MM.1S (cell line): ENCODE measurements at regions not wholly inside any gene's neighbourhood (a gene's known extent, or its start where the extent isn't known, plus 50 kb on each side); places are given as distances from the start of the nearest gene placed in this dataset.
"Not testable (repeated sequence)": the region's sequence is repeated elsewhere in the genome, so short reads cannot be mapped to it uniquely, and the experiment has no call there.

Source experiments
- DNase-seq: peaks from one replicate; pipeline ENCODE4 v3.0.0-alpha.2; 2015
- H2AFZ ChIP-seq: fragments of 300-600 bp; sonication (generic); 2 replicates; pipeline ENCODE4 v1.6.0; 2016; ENCODE audit warnings: antibody characterized with exemption, low read length
- H3F3A ChIP-seq: fragments of 300-600 bp; sonication (generic); 2 replicates; pipeline ENCODE4 v1.6.1; 2016; ENCODE audit warnings: mild to moderate bottlenecking, antibody characterized with exemption, low read length, moderate library complexity, mixed read lengths; ENCODE audit not compliant: insufficient read depth
- H3K27ac ChIP-seq: fragments of 300-600 bp; sonication (generic); 2 replicates; pipeline ENCODE4 v1.5.1; 2016; ENCODE audit warnings: mild to moderate bottlenecking, low read length
- H3K27me3 ChIP-seq: fragments of 300-600 bp; sonication (generic); replicated peaks from 2 replicates; pipeline ENCODE4 v1.6.0; 2016; ENCODE audit warnings: low read length; ENCODE audit not compliant: insufficient read depth
- H3K36me3 ChIP-seq: fragments of 300-600 bp; sonication (generic); replicated peaks from 2 replicates; pipeline ENCODE4 v1.6.1; 2016; ENCODE audit warnings: mild to moderate bottlenecking, low read length, mixed read lengths; ENCODE audit not compliant: insufficient read depth
- H3K4me1 ChIP-seq: fragments of 300-600 bp; sonication (generic); 2 replicates; pipeline ENCODE4 v1.6.1; 2016; ENCODE audit warnings: low read length, mixed read lengths
- H3K4me2 ChIP-seq: fragments of 300-600 bp; sonication (generic); 2 replicates; pipeline ENCODE4 v1.6.0; 2016; ENCODE audit warnings: low read depth, low read length
- H3K4me3 ChIP-seq: fragments of 300-600 bp; sonication (generic); 2 replicates; pipeline ENCODE4 v1.5.1; 2016; ENCODE audit warnings: low read length, mixed read lengths
- H3K79me2 ChIP-seq: fragments of 300-600 bp; sonication (generic); 2 replicates; pipeline ENCODE4 v1.6.1; 2016; ENCODE audit warnings: mixed run types, low read length, mixed read lengths
- H3K9ac ChIP-seq: fragments of 300-600 bp; sonication (generic); 2 replicates; pipeline ENCODE4 v1.6.1; 2016; ENCODE audit warnings: low read length, mixed read lengths
- H3K9me2 ChIP-seq: fragments of 300-600 bp; sonication (generic); replicated peaks from 2 replicates; pipeline ENCODE4 v1.6.1; 2016; ENCODE audit warnings: mild to moderate bottlenecking, low read length, mixed read lengths; ENCODE audit not compliant: insufficient read depth
- H3K9me3 ChIP-seq: fragments of 300-600 bp; sonication (generic); replicated peaks from 2 replicates; pipeline ENCODE4 v1.6.1; 2016; ENCODE audit warnings: mild to moderate bottlenecking, low read length, mixed read lengths; ENCODE audit not compliant: insufficient read depth
- H4K20me1 ChIP-seq: fragments of 300-600 bp; sonication (generic); 2 replicates; pipeline ENCODE4 v1.6.1; 2016; ENCODE audit warnings: mild to moderate bottlenecking, low read length, moderate library complexity, mixed read lengths; ENCODE audit not compliant: insufficient read depth
- EZH2 ChIP-seq: fragments of 300-600 bp; sonication (generic); optimal IDR thresholded peaks from 2 replicates; pipeline ENCODE3; 2017; ENCODE audit warnings: low read depth, mild to moderate bottlenecking, antibody characterized with exemption, low read length, mixed read lengths
- EZH2phosphoT487 ChIP-seq: fragments of 300-600 bp; sonication (generic); IDR thresholded peaks from 2 replicates; pipeline ENCODE4 v1.6.1; 2018; ENCODE audit warnings: antibody characterized with exemption, low read length
- TF ChIP-seq, protein P1 (sequence below): fragments of 300-600 bp; sonication (generic); IDR thresholded peaks from 2 replicates; pipeline ENCODE4 v1.5.1; 2016; ENCODE audit warnings: antibody characterized with exemption, low read length, mixed read lengths

DNA sequence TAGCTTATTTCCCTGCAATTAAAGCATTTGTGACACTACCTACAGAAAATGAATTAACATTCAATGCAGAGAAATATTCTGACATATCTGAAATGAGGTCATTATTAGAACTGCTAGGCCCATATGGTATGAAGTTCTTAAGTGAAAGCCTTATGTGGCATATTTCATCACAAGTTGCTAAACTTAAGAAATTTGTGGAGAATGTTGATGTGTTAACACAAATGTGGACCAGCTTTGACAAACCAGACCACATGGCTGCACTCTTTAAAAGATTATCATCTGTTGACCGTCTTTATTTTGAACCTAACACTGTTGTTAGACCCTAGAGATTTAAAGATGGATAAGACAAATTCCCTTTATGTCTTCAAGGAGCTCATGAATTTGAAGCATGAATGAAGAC, 1024.1 kb downstream of the RPA4 start:
- H3K4me3 ChIP-seq: no peak overlapping the region
- no peaks in the 10 kb centered on the region for H3K9me3 ChIP-seq
- no peaks in the 10 kb centered on the region for H3K79me2 ChIP-seq
- H4K20me1 ChIP-seq: no peaks in the 10 kb centered on the region
- no peak overlapping the region for H3K9ac ChIP-seq
- H2AFZ ChIP-seq: no peak overlapping the region
- H3K27me3 ChIP-seq: no peaks in the 10 kb centered on the region
- no peaks in the 10 kb centered on the region for H3F3A ChIP-seq
- DNase-seq: no peak
- no peak overlapping the region for H3K27ac ChIP-seq
- no peaks in the 10 kb centered on the region for H3K4me1 ChIP-seq
- no peaks in the 10 kb centered on the region for H3K9me2 ChIP-seq
- no peak for TF ChIP-seq EZH2phosphoT487
- TF ChIP-seq, protein P1, sequence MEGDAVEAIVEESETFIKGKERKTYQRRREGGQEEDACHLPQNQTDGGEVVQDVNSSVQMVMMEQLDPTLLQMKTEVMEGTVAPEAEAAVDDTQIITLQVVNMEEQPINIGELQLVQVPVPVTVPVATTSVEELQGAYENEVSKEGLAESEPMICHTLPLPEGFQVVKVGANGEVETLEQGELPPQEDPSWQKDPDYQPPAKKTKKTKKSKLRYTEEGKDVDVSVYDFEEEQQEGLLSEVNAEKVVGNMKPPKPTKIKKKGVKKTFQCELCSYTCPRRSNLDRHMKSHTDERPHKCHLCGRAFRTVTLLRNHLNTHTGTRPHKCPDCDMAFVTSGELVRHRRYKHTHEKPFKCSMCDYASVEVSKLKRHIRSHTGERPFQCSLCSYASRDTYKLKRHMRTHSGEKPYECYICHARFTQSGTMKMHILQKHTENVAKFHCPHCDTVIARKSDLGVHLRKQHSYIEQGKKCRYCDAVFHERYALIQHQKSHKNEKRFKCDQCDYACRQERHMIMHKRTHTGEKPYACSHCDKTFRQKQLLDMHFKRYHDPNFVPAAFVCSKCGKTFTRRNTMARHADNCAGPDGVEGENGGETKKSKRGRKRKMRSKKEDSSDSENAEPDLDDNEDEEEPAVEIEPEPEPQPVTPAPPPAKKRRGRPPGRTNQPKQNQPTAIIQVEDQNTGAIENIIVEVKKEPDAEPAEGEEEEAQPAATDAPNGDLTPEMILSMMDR: no peak
- TF ChIP-seq EZH2: no peak
- H3K36me3 ChIP-seq: no peaks in the 10 kb centered on the region; the same call in 1 of the 2 replicates
- H3K4me2 ChIP-seq: no peak overlapping the region

DNA sequence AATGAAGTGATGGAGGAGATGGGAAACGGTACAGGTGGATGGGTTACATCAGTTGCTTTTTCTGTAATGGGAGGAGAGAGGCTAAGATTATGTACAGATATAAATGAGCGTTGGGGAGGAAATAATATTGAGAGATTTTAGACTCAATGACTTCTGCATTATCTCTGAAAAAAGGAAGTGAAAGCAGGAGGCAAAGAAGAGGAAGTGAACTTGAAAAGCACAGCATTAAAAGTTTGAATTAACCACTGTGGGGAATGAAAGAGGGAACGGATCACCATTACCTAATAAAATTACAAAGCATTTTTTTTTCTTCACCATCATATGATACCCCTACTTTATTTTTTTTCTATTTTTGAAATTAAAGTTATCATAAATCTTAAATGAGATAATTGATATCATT, 1025.5 kb downstream of the RPA4 start:
- Histone ChIP-seq H3K4me3 (no peak overlapping the region), H3K36me3 (no peaks in the 10 kb centered on the region; the same call in 1 of the 2 replicates), H3K4me2 (peak overlapping the region; percentile 1; the same call in 1 of the 2 replicates), H2AFZ (no peak overlapping the region), H3K4me1 (no peaks in the 10 kb centered on the region), H3K9ac (no peak overlapping the region), H3K27ac (no peak overlapping the region), H3F3A (no peaks in the 10 kb centered on the region), H3K9me2 (no peaks in the 10 kb centered on the region), H3K9me3 (no peaks in the 10 kb centered on the region), H4K20me1 (no peaks in the 10 kb centered on the region), H3K27me3 (no peaks in the 10 kb centered on the region), H3K79me2 (no peaks in the 10 kb centered on the region)
- TF ChIP-seq, protein P1: no peak
- TF ChIP-seq EZH2: no peak
- TF ChIP-seq EZH2phosphoT487: no peak
- peak; percentile 41 for DNase-seq

DNA sequence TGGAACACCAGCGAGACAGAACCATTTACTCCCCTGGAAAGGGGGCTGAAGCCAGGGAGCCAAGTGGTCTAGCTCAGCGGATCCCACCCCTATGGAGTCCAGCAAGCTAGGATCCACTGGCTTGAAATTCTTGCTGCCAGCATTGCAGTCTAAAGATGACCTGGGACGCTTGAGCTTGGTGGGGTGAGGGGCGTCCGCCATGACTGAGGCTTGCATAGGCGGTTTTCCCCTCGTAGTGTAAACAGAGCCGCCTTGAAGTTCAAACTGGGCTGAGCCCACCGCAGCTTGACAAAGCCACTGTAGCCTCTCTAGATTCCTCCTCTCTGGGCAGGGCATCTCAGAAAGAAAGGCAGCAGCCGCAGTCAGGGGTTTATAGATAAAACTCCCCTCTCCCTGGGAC, 1031.7 kb downstream of the RPA4 start:
- H3K4me2 ChIP-seq, H3K9me2 ChIP-seq, H3F3A ChIP-seq, H3K4me3 ChIP-seq, H3K9ac ChIP-seq, H3K27me3 ChIP-seq, H3K9me3 ChIP-seq, H4K20me1 ChIP-seq, DNase-seq, H3K36me3 ChIP-seq, H2AFZ ChIP-seq, H3K4me1 ChIP-seq, H3K79me2 ChIP-seq, H3K27ac ChIP-seq: not testable (repeated sequence)

DNA sequence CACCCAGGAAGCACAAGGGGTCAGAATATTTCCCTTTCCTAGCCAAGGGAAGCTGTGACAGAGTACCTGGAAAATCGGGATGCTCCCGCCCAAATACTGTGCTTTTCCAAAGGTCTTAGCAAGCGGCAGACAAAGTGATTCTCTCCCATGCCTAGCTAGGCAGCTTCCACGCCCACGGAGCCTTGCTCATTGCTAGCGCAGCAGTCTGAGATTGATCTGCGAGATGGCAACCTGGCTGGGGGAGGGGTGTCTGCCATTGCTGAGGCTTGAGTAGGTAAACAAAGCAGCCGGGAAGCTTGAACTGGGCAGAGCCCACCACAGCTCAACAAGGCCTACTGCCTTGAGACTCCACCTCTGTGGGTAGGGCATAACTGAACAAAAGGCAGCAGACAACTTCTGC, 1037.5 kb downstream of the RPA4 start:
- not testable (repeated sequence) for H3K9me2 ChIP-seq, H4K20me1 ChIP-seq, H3K27me3 ChIP-seq, DNase-seq, H3K36me3 ChIP-seq, H3K9ac ChIP-seq, H3K4me3 ChIP-seq, H3F3A ChIP-seq, H3K9me3 ChIP-seq, H3K79me2 ChIP-seq, H2AFZ ChIP-seq, H3K4me2 ChIP-seq, H3K27ac ChIP-seq, H3K4me1 ChIP-seq
